Natural killer cell (primary cell): ENCODE measurements at regions not wholly inside any gene's neighbourhood (a gene's known extent, or its start where the extent isn't known, plus 50 kb on each side); places are given as distances from the start of the nearest gene placed in this dataset.
"Not testable (repeated sequence)": the region's sequence is repeated elsewhere in the genome, so short reads cannot be mapped to it uniquely, and the experiment has no call there.

Source experiments
- ATAC-seq, 3 donors: fragments of 150-1000 bp in 2 of 3; fragments of 200-7000 bp in 1 of 3; cut with Tn5 transposase; 1 replicate in 1 of 3; 2 replicates in 2 of 3; pipeline ENCODE4 v1.10.0; 2021; ENCODE audit warnings: mild to moderate bottlenecking in 2 of 3, moderate library complexity in 2 of 3
- DNase-seq, 2 donors: peaks; one replicate each; pipeline versions ENCODE4 v3.0.0 to v3.0.0-alpha.2; 2013 to 2021; ENCODE audit warnings: mixed read lengths in 1 of 2
- H3K27ac ChIP-seq: one replicate; pipeline ENCODE4 v1.5.1; 2013; ENCODE audit warnings: mild to moderate bottlenecking, low read length
- H3K27me3 ChIP-seq: one replicate; pipeline ENCODE4 v1.6.1; 2013; ENCODE audit warnings: low read length; ENCODE audit not compliant: control insufficient read depth, insufficient read depth
- H3K36me3 ChIP-seq: one replicate; pipeline ENCODE4 v1.6.1; 2013; ENCODE audit warnings: low read length; ENCODE audit not compliant: control insufficient read depth, insufficient read depth
- H3K4me1 ChIP-seq: one replicate; pipeline ENCODE4 v1.6.1; 2013; ENCODE audit warnings: low read length; ENCODE audit not compliant: control insufficient read depth, insufficient read depth
- H3K4me3 ChIP-seq: one replicate; pipeline ENCODE4 v1.5.1; 2013; ENCODE audit warnings: low read length
- H3K9me3 ChIP-seq: one replicate; pipeline ENCODE4 v1.6.1; 2013; ENCODE audit warnings: low read length; ENCODE audit not compliant: control insufficient read depth, insufficient read depth
- H3K27ac Mint-ChIP-seq, 2 donors: one replicate each; pipeline ENCODE4 v1.8.0; 2022; ENCODE audit warnings: mild to moderate bottlenecking in 2 of 2, mixed read lengths in 2 of 2, moderate library complexity in 1 of 2
- H3K27me3 Mint-ChIP-seq, 2 donors: one replicate each; pipeline ENCODE4 v1.8.0; 2022; ENCODE audit warnings: low read depth in 2 of 2, mixed read lengths in 2 of 2
- H3K36me3 Mint-ChIP-seq: one replicate; pipeline ENCODE4 v1.8.0; 2022; ENCODE audit warnings: mixed read lengths
- H3K4me1 Mint-ChIP-seq, 2 donors: one replicate each; pipeline ENCODE4 v1.8.0; 2022; ENCODE audit warnings: mixed read lengths in 2 of 2
- H3K4me3 Mint-ChIP-seq: one replicate; pipeline ENCODE4 v1.8.0; 2022; ENCODE audit warnings: mild to moderate bottlenecking, moderate library complexity, mixed read lengths
- H3K9me3 Mint-ChIP-seq, 2 donors: one replicate each; pipeline ENCODE4 v1.8.0; 2022; ENCODE audit warnings: mixed read lengths in 2 of 2
- CTCF ChIP-seq: fragments of 200-600 bp; IDR thresholded peaks from one replicate; pipeline ENCODE4 v1.8.0; 2022; ENCODE audit warnings: antibody characterized with exemption
- WGBS: methylation state at CpG from one replicate; pipeline ENCODE4 v1.1.7; 2013; ENCODE audit warnings: missing lambda C conversion rate; ENCODE audit not compliant: insufficient coverage; 5-methylcytosine and 5-hydroxymethylcytosine counted together
- intact Hi-C: fragments of 100-400 bp; cut with micrococcal nuclease; formaldehyde crosslinking; loops from one replicate; pipeline ENCODE4 v1.14.2; 2022

GRCh38 chr5:12952409-12952808 is 992.1 kb downstream of the DNAH5 start:
- Mint-ChIP-seq H3K4me1 (peaks cover 6 to 9% of the 10 kb centered on the region in 2 donors), H3K4me3 (no peak overlapping the region), H3K27ac (no peak overlapping the region), H3K36me3 (no peaks in the 10 kb centered on the region), H3K9me3 (peaks cover 0 to 3% of the 10 kb centered on the region in 2 donors), H3K27me3 (no peaks in the 10 kb centered on the region)
- Histone ChIP-seq H3K27ac (no peak overlapping the region), H3K4me3 (no peak overlapping the region), H3K27me3 (no peaks in the 10 kb centered on the region), H3K9me3 (no peaks in the 10 kb centered on the region), H3K36me3 (no peaks in the 10 kb centered on the region), H3K4me1 (no peaks in the 10 kb centered on the region)
- intact Hi-C loops = no loop called here
- no CpG with 5 or more reads among the region's 2 CpGs for WGBS
- TF ChIP-seq CTCF = no peak
- ATAC-seq (no peak), DNase-seq (no peak)

GRCh38 chr5:12951846-12952245 is 992.6 kb downstream of the DNAH5 start:
- Histone ChIP-seq H3K4me3 (no peak overlapping the region), H3K27me3 (no peaks in the 10 kb centered on the region), H3K4me1 (no peaks in the 10 kb centered on the region), H3K9me3 (no peaks in the 10 kb centered on the region), H3K27ac (no peak overlapping the region), H3K36me3 (no peaks in the 10 kb centered on the region)
- ATAC-seq = no peak
- Mint-ChIP-seq H3K9me3 (peaks cover 0 to 3% of the 10 kb centered on the region in 2 donors), H3K36me3 (no peaks in the 10 kb centered on the region), H3K4me1 (peaks cover 10 to 12% of the 10 kb centered on the region in 2 donors), H3K27me3 (no peaks in the 10 kb centered on the region), H3K4me3 (no peak overlapping the region), H3K27ac (no peak overlapping the region)
- WGBS = 89% methylated on average over 3 of the region's 3 CpGs
- DNase-seq = no peak
- TF ChIP-seq CTCF = no peak
- intact Hi-C loops = no loop called here

- Mint-ChIP-seq H3K27me3 (no peaks in the 10 kb centered on the region), H3K4me1 (peaks cover 10 to 12% of the 10 kb centered on the region in 2 donors), H3K9me3 (peaks cover 0 to 3% of the 10 kb centered on the region in 2 donors), H3K36me3 (no peaks in the 10 kb centered on the region), H3K4me3 (peak overlapping the region; percentile 36), H3K27ac (peak overlapping the region; percentile 32 to 53)
- H3K27me3 ChIP-seq = no peaks in the 10 kb centered on the region
- no peaks in the 10 kb centered on the region for H3K4me1 ChIP-seq
- TF ChIP-seq CTCF = no peak
- H3K4me3 ChIP-seq = no peak overlapping the region
- WGBS = 77% methylated on average over 3 of the region's 3 CpGs
- H3K36me3 ChIP-seq = no peaks in the 10 kb centered on the region
- no peaks in the 10 kb centered on the region for H3K9me3 ChIP-seq
- H3K27ac ChIP-seq = peak overlapping the region; percentile 40
- ATAC-seq = no peak
- intact Hi-C loops = no loop called here
- no peak for DNase-seq
Measured at GRCh38 chr5:12947379-12947778, 997.1 kb downstream of the DNAH5 start.

- DNase-seq, H3K27ac ChIP-seq, H3K27ac Mint-ChIP-seq, H3K36me3 ChIP-seq, H3K9me3 Mint-ChIP-seq, H3K27me3 Mint-ChIP-seq, H3K36me3 Mint-ChIP-seq, H3K27me3 ChIP-seq, ATAC-seq, H3K4me3 Mint-ChIP-seq, H3K4me1 ChIP-seq, intact Hi-C loops, H3K9me3 ChIP-seq, H3K4me3 ChIP-seq: not testable (repeated sequence)
- H3K4me1 Mint-ChIP-seq = peaks cover 10 to 12% of the 10 kb centered on the region in 2 donors
- 83% methylated on average over 1 of the region's 1 CpG for WGBS
Measured at GRCh38 chr5:12945477-12945876, 999.0 kb downstream of the DNAH5 start.
